ENCODE measurements at regions not wholly inside any gene's neighbourhood (a gene's known extent, or its start where the extent isn't known, plus 50 kb on each side); places are given as distances from the start of the nearest gene placed in this dataset.

GRCh38 chr2:62447411-62447810 is 58.6 kb downstream of the TMEM17 start:
- DNase-seq = no peak

- no peak for DNase-seq
Observed at GRCh38 chr2:62446491-62446890, 59.5 kb downstream of the TMEM17 start.

- DNase-seq = no peak
Observed at GRCh38 chr2:62443886-62444285, 62.1 kb downstream of the TMEM17 start.

GRCh38 chr2:62443471-62443870 is 62.5 kb downstream of the TMEM17 start:
- no peak for DNase-seq

GRCh38 chr2:62441824-62442223 is 64.2 kb downstream of the TMEM17 start:
- DNase-seq = no peak

- DNase-seq = no peak
Observed at GRCh38 chr2:62441421-62441820, 64.6 kb downstream of the TMEM17 start.

GRCh38 chr2:62440281-62440946 is 65.6 kb downstream of the TMEM17 start:
- DNase-seq = no peak

- DNase-seq = no peak
Observed at GRCh38 chr2:62439425-62439824, 66.6 kb downstream of the TMEM17 start.

- no peak for DNase-seq
Observed at GRCh38 chr2:62437785-62438184, 68.2 kb downstream of the TMEM17 start.

GRCh38 chr2:62435720-62436119 is 70.3 kb downstream of the TMEM17 start:
- DNase-seq = no peak

- DNase-seq = no peak
Observed at GRCh38 chr2:62432407-62432806, 73.6 kb downstream of the TMEM17 start.

GRCh38 chr2:62431512-62431911 is 74.5 kb downstream of the TMEM17 start:
- no peak for DNase-seq

GRCh38 chr2:62430146-62430545 is 75.8 kb downstream of the TMEM17 start:
- DNase-seq = no peak

GRCh38 chr2:62427146-62427545 is 78.8 kb downstream of the TMEM17 start:
- no peak for DNase-seq

- DNase-seq = no peak
Observed at GRCh38 chr2:62426154-62426912, 79.7 kb downstream of the TMEM17 start.

- DNase-seq = no peak
Observed at GRCh38 chr2:62425684-62426083, 80.3 kb downstream of the TMEM17 start.

- DNase-seq = no peak
Observed at GRCh38 chr2:62424899-62425298, 81.1 kb downstream of the TMEM17 start.

- DNase-seq = no peak
Observed at GRCh38 chr2:62423883-62424458, 82.0 kb downstream of the TMEM17 start.

- no peak for DNase-seq
Observed at GRCh38 chr2:62423235-62423634, 82.8 kb downstream of the TMEM17 start.

GRCh38 chr2:62415518-62415917 is 90.5 kb downstream of the TMEM17 start:
- no peak for DNase-seq

GRCh38 chr2:62415019-62415431 is 91.0 kb downstream of the TMEM17 start:
- no peak for DNase-seq

GRCh38 chr2:62413116-62413663 is 92.8 kb downstream of the TMEM17 start:
- no peak for DNase-seq

- no peak for DNase-seq
Observed at GRCh38 chr2:62412347-62412742, 93.7 kb downstream of the TMEM17 start.

GRCh38 chr2:62410926-62411456 is 95.0 kb downstream of the TMEM17 start:
- DNase-seq = no peak
